Prostate gland (tissue), 2 donors: ENCODE measurements at regions not wholly inside any gene's neighbourhood (a gene's known extent, or its start where the extent isn't known, plus 50 kb on each side); places are given as distances from the start of the nearest gene placed in this dataset.

ENCODE experiments used
- CTCF ChIP-seq, 4 experiments: fragments of 200-600 bp in 2 of 4; fragments of 450-650 bp in 2 of 4; sonication (generic) in 2 of 4; IDR thresholded peaks; 1 replicate in 3 of 4; 2 replicates in 1 of 4; pipeline ENCODE4 v1.5.1; 2016 to 2019; ENCODE audit warnings: antibody characterized with exemption in 4 of 4, mild to moderate bottlenecking in 2 of 4, moderate library complexity in 2 of 4
- POLR2A ChIP-seq: fragments of 450-650 bp; IDR thresholded peaks from one replicate; pipeline ENCODE4 v1.6.1; 2016; ENCODE audit warnings: antibody characterized with exemption, mild to moderate bottlenecking

- no peak for TF ChIP-seq CTCF (IDR thresholded peaks at IDR 0.05)
- TF ChIP-seq POLR2A: no peak
Observed at GRCh38 chr1:194710671-194711070, 1524.3 kb upstream of the B3GALT2 start.
